WI38 (cell line): ENCODE measurements at regions not wholly inside any gene's neighbourhood (a gene's known extent, or its start where the extent isn't known, plus 50 kb on each side); places are given as distances from the start of the nearest gene placed in this dataset.

Experiments used
- H3K4me3 ChIP-seq: 2 replicates; pipeline ENCODE4 v1.5.1; 2011; ENCODE audit warnings: low read depth, mild to moderate bottlenecking, control low read depth, low read length
- CTCF ChIP-seq: IDR thresholded peaks from 2 replicates; pipeline ENCODE4 v1.5.1; 2012; ENCODE audit warnings: low read depth, mild to moderate bottlenecking, control low read depth, low read length

DNA sequence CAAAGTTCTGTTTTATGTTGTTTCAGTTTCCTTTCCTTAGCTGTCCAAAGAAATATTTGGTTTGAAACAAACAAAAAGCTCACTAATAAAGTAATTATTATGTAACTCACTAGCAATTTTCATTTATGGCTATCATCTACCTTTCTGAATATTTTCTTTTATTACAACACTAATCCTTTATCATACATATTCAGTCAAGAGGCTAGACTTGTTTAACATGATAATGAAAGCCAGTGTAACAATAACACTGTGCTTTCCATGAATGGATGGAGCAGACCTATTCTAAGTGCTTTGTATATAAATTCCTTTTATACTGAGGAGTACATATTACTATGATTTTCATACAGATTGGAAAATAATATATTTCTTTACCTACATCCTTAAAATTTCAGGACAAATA, 972.8 kb upstream of the ADGRL4 start:
- TF ChIP-seq CTCF = no peak
- H3K4me3 ChIP-seq = no peak overlapping the region

GRCh38 chr1:79976287-79976686, 969.8 kb upstream of the ADGRL4 start:
- H3K4me3 ChIP-seq = no peak overlapping the region
- TF ChIP-seq CTCF = no peak

DNA sequence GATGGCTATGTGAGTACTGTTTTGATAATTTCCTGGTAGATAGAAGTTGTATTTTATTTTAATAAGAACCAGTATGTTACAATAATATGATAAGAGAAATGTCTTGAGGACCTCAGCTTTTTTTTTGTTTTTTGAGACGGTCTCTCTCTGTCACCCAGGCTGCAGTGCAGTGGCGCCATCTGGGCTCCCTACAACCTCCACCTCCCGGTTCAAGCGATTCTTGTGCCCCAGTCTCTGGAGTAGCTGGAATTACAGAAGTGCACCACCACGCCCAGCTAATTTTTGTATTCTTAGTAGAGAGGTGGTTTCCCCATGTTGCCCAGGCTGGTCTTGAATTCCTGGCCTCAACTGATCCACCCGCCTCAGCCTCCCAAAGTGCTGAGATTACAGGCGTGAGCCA, 968.1 kb upstream of the ADGRL4 start:
- no peak for TF ChIP-seq CTCF
- H3K4me3 ChIP-seq = no peak overlapping the region

DNA sequence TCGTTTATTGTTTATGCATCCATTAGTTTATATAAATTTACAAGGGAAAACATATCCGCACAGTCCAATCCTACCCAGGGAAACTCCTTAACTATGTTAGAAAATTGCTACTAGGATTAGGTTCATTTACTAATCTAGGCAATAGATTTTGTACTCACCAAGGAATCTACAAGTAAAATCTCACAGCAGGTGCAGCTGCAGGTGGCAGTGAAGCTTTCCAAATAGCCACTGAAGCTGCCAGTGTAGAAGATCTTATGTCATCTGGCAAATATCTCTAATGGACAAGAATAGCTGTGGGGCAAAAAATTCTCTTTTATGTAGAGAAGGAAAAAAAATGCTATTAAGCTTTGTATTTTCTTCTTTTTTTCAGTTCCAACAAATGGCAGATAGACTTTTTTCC, 963.4 kb upstream of the ADGRL4 start:
- H3K4me3 ChIP-seq = no peak overlapping the region
- no peak for TF ChIP-seq CTCF

DNA sequence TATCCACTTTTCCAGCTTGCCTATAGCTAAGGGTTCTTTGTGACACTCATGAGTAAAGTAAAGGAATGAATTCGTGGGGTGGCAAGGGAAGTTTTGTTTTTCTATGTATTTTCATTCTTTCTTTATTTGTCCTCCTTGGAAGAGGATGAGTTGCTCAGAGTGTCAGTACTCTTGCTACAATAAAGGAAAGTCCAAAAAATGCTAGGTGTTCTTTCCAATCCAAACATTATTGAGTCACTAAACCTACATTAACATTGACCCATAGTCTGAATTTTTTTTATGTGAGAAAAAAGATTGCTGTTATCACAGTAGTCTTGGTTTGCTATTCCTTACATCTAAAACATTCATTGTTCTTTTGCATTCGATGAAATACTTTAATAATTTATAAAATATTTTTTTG, 959.9 kb upstream of the ADGRL4 start:
- no peak for TF ChIP-seq CTCF
- H3K4me3 ChIP-seq = no peak overlapping the region

GRCh38 chr1:79959635-79960034, 953.1 kb upstream of the ADGRL4 start:
- no peak for TF ChIP-seq CTCF
- no peak overlapping the region for H3K4me3 ChIP-seq

DNA sequence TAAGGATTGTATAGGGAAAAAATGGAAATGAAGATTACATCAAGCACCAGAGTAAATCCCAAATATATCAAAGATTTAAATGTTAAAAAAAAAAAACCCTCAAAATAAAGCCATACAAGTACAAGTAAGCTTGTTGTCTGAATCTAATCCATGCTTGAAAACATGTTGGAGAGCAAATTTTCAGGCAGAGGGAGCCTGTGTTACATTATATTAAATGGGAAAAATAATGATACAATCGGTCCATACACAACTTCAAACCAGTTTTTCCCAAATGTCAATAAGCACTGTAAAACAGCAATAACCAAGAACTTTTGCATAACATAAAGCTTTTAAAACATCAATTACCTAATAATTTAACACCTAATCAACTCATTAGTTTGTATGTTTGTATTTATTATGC, 949.4 kb upstream of the ADGRL4 start:
- H3K4me3 ChIP-seq = no peak overlapping the region
- TF ChIP-seq CTCF = no peak

DNA sequence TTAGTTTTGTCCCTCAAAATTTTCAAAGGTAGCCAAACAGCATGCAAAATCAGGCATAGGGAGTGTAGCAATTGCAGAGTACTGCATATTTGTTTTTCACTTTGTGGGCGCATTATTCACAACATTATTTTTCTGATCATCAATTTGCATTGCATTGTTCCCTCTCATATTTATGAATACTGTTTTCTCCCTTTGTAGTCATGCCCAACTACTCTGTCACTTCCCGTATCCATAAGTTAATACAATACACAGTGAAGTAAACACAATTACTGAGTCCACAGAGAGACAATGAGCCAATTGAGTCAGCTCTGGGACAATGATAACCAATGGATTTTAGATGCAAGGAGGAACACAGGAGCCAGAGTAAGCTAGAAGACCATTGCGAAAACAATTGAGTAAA, 944.0 kb upstream of the ADGRL4 start:
- no peak overlapping the region for H3K4me3 ChIP-seq
- no peak for TF ChIP-seq CTCF
